GM12878 (cell line): ENCODE measurements at regions not wholly inside any gene's neighbourhood (a gene's known extent, or its start where the extent isn't known, plus 50 kb on each side); places are given as distances from the start of the nearest gene placed in this dataset.

Source experiments
- ATF2 ChIP-seq: IDR thresholded peaks from 2 replicates; pipeline ENCODE4 v1.6.1; 2012; ENCODE audit warnings: low read length, inconsistent platforms
- BACH1 ChIP-seq: fragments of 450-650 bp; IDR thresholded peaks from 2 replicates; pipeline ENCODE4 v1.6.1; 2017; ENCODE audit warnings: mild to moderate bottlenecking, borderline replicate concordance
- BCL11A ChIP-seq: IDR thresholded peaks from 2 replicates; pipeline ENCODE4 v1.6.1; 2011; ENCODE audit warnings: low read depth, low read length
- BCLAF1 ChIP-seq: fragments of 450-650 bp; IDR thresholded peaks from 2 replicates; pipeline ENCODE4 v1.6.1; 2017; ENCODE audit warnings: antibody characterized with exemption, mild to moderate bottlenecking, moderate library complexity
- CHD2 ChIP-seq: IDR thresholded peaks from 2 replicates; pipeline ENCODE4 v1.6.1; 2011; ENCODE audit warnings: low read depth, low read length, improper control_type of control experiment, borderline replicate concordance
- CREB1 ChIP-seq: IDR thresholded peaks from 2 replicates; pipeline ENCODE4 v1.6.1; 2012; ENCODE audit warnings: low read depth, mild to moderate bottlenecking, inconsistent platforms
- DPF2 ChIP-seq: fragments of 450-650 bp; IDR thresholded peaks from 2 replicates; pipeline ENCODE4 v1.6.1; 2017; ENCODE audit warnings: mild to moderate bottlenecking
- E4F1 ChIP-seq: fragments of 450-650 bp; IDR thresholded peaks from 2 replicates; pipeline ENCODE4 v1.6.1; 2018; ENCODE audit warnings: borderline replicate concordance, mild to moderate bottlenecking; ENCODE audit not compliant: partially characterized antibody
- ETV6 ChIP-seq, 2 experiments: fragments of 450-650 bp in 1 of 2; IDR thresholded peaks in 1 of 2; conservative IDR thresholded peaks in 1 of 2; 2 replicates each; pipeline ENCODE4 v1.6.1; 2014; ENCODE audit warnings: antibody characterized with exemption in 1 of 2, borderline replicate concordance in 1 of 2, low read depth in 1 of 2, mild to moderate bottlenecking in 1 of 2, moderate library complexity in 1 of 2
- GABPA ChIP-seq: IDR thresholded peaks from 2 replicates; pipeline ENCODE4 v1.6.1; 2014; ENCODE audit warnings: antibody characterized with exemption, low read depth, mild to moderate bottlenecking, inconsistent platforms
- IKZF1 ChIP-seq: fragments of 450-650 bp; conservative IDR thresholded peaks from 2 replicates; pipeline ENCODE4 v1.6.1; 2017; ENCODE audit warnings: antibody characterized with exemption, mild to moderate bottlenecking
- IKZF2 ChIP-seq, 2 experiments: fragments of 450-650 bp; IDR thresholded peaks; 2 replicates each; pipeline ENCODE4 v1.6.1; 2017; ENCODE audit warnings: mild to moderate bottlenecking in 2 of 2, moderate library complexity in 2 of 2
- JUND ChIP-seq: IDR thresholded peaks from 2 replicates; pipeline ENCODE4 v1.6.1; 2012; ENCODE audit warnings: low read depth, mild to moderate bottlenecking, low read length, improper control_type of control experiment, moderate library complexity
- KLF5 ChIP-seq: fragments of 450-650 bp; IDR thresholded peaks from 2 replicates; pipeline ENCODE4 v1.6.1; 2014; ENCODE audit warnings: mild to moderate bottlenecking; ENCODE audit not compliant: partially characterized antibody
- MEF2B ChIP-seq: fragments of 450-650 bp; IDR thresholded peaks from 2 replicates; pipeline ENCODE4 v1.6.1; 2018; ENCODE audit warnings: mild to moderate bottlenecking, moderate library complexity; ENCODE audit not compliant: partially characterized antibody, poor library complexity, severe bottlenecking
- MYB ChIP-seq: fragments of 150-350 bp; IDR thresholded peaks from 2 replicates; pipeline ENCODE4 v1.6.1; 2014; ENCODE audit warnings: mild to moderate bottlenecking, low read depth, low read length, borderline replicate concordance
- NBN ChIP-seq: fragments of 450-650 bp; IDR thresholded peaks from 2 replicates; pipeline ENCODE4 v1.6.1; 2016
- POLR2AphosphoS5 ChIP-seq: IDR thresholded peaks from 2 replicates; pipeline ENCODE4 v1.6.1; 2011; ENCODE audit warnings: mild to moderate bottlenecking, low read length, inconsistent platforms
- RUNX3 ChIP-seq: IDR thresholded peaks from 2 replicates; pipeline ENCODE4 v1.6.1; 2012; ENCODE audit warnings: low read length, inconsistent platforms
- SKIL ChIP-seq: fragments of 450-650 bp; IDR thresholded peaks from 2 replicates; pipeline ENCODE4 v1.6.1; 2017; ENCODE audit warnings: mild to moderate bottlenecking, low read depth, inconsistent platforms; ENCODE audit not compliant: poor library complexity, severe bottlenecking
- SP1 ChIP-seq: IDR thresholded peaks from one replicate; pipeline ENCODE4 v1.6.1; 2011; ENCODE audit warnings: low read depth, low read length
- TCF3 ChIP-seq: IDR thresholded peaks from 2 replicates; pipeline ENCODE4 v1.6.1; 2012; ENCODE audit warnings: low read depth, mild to moderate bottlenecking, low read length, borderline replicate concordance; ENCODE audit not compliant: insufficient read depth

GRCh38 chr10:3852147-3852904, 67.3 kb upstream of the KLF6 start (continued):
- TF ChIP-seq IKZF2 (IDR thresholded peaks at IDR 0.05) = peak; percentile 96
- peak in 1 of 2 experiments; percentile 78; a peak in 2 of 4 replicates for TF ChIP-seq ETV6 (conservative IDR thresholded peaks at IDR 0.05 in 1 of 2, IDR thresholded peaks at IDR 0.05 in 1 of 2; ENCODE audit: borderline replicate concordance in 1 of 2, low read depth in 1 of 2)
- peak; percentile 52; the same call in 1 of the 2 replicates for TF ChIP-seq NBN
- peak; percentile 72 for TF ChIP-seq KLF5
- peak; percentile 75 for TF ChIP-seq RUNX3
- TF ChIP-seq E4F1 = no peak
- TF ChIP-seq IKZF1 = peak; percentile 91
- no peak for TF ChIP-seq BCLAF1
- TF ChIP-seq TCF3 = 0 out of 2 replicates have a peak, but pooled peaks have one; percentile 56
- peak; percentile 45 for TF ChIP-seq SP1
- TF ChIP-seq DPF2 = peak; percentile 95
- TF ChIP-seq SKIL = peak; percentile 85
- peak; percentile 88 for TF ChIP-seq JUND
- peak; percentile 97 for TF ChIP-seq ATF2
- peak; percentile 92 for TF ChIP-seq CREB1
- TF ChIP-seq POLR2AphosphoS5 = peak; percentile 51; the same call in 1 of the 2 replicates
- TF ChIP-seq BCL11A = peak; percentile 91
- no peak for TF ChIP-seq MYB
- TF ChIP-seq CHD2 = peak; percentile 25; the same call in 1 of the 2 replicates
- peak; percentile 78; the same call in 1 of the 2 replicates for TF ChIP-seq BACH1
- peak; percentile 75 for TF ChIP-seq GABPA
- peak; percentile 66 for TF ChIP-seq MEF2B
